Naive B cell (primary cell): ENCODE measurements at regions not wholly inside any gene's neighbourhood (a gene's known extent, or its start where the extent isn't known, plus 50 kb on each side); places are given as distances from the start of the nearest gene placed in this dataset.

Experiments used
- ATAC-seq, 2 donors: fragments of 150-1000 bp; cut with Tn5 transposase; 2 replicates each; pipeline ENCODE4 v1.10.0; 2021; ENCODE audit warnings: low read depth in 2 of 2, mild to moderate bottlenecking in 2 of 2, moderate library complexity in 2 of 2
- DNase-seq: peaks from one replicate; pipeline ENCODE4 v3.0.0; 2022
- H3K27ac Mint-ChIP-seq, 6 donors: one replicate each; pipeline ENCODE4 v1.8.0; 2020 to 2022; ENCODE audit warnings: mild to moderate bottlenecking in 6 of 6, mixed read lengths in 6 of 6, moderate library complexity in 5 of 6, inconsistent platforms in 2 of 6
- H3K27me3 Mint-ChIP-seq, 3 donors: one replicate each; pipeline ENCODE4 v1.8.0; 2021 to 2022; ENCODE audit warnings: mixed read lengths in 3 of 3, mild to moderate bottlenecking in 1 of 3
- H3K36me3 Mint-ChIP-seq, 2 donors: one replicate each; pipeline ENCODE4 v1.8.0; 2020 to 2022; ENCODE audit warnings: mixed read lengths in 2 of 2, inconsistent platforms in 1 of 2, mild to moderate bottlenecking in 1 of 2
- H3K4me1 Mint-ChIP-seq, 3 donors: one replicate each; pipeline ENCODE4 v1.8.0; 2020 to 2022; ENCODE audit warnings: mixed read lengths in 3 of 3, inconsistent platforms in 1 of 3, mild to moderate bottlenecking in 1 of 3, moderate library complexity in 1 of 3
- H3K4me3 Mint-ChIP-seq, 8 donors: one replicate each; pipeline ENCODE4 v1.8.0; 2020 to 2022; ENCODE audit warnings: mild to moderate bottlenecking in 8 of 8, mixed read lengths in 8 of 8, moderate library complexity in 8 of 8, inconsistent platforms in 2 of 8
- H3K9me3 Mint-ChIP-seq, 7 donors: one replicate each; pipeline ENCODE4 v1.8.0; 2020 to 2022; ENCODE audit warnings: mixed read lengths in 7 of 7, mild to moderate bottlenecking in 5 of 7, inconsistent platforms in 2 of 7, moderate library complexity in 1 of 7

DNA sequence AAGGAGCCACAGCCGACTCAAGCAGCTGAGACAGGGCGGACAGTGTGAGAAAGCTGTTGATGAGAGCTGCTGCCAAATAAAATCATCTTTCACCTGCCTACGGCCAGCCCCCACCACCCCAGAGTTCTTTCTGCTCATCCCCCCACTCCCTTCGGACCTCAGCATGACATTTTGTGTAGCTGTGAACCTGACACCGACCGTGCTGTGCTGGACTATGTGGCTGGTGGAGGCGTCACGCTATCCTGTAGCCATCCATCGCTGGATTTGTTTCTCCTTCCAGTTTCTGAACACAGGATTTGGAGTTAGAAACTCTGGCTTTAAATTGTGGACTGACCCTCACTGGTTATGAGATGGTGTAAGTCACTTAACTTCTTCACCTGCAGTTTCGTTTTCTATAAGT is 317.3 kb downstream of the DCDC2C start:
- no peak overlapping the region for H3K27ac Mint-ChIP-seq
- H3K27me3 Mint-ChIP-seq: no peaks in the 10 kb centered on the region
- ATAC-seq: no peak
- H3K36me3 Mint-ChIP-seq: no peaks in the 10 kb centered on the region
- H3K9me3 Mint-ChIP-seq: peaks cover 2 to 24% (median 10%) of the 10 kb centered on the region in 7 donors
- H3K4me3 Mint-ChIP-seq: no peak overlapping the region
- H3K4me1 Mint-ChIP-seq: no peaks in the 10 kb centered on the region
- no peak for DNase-seq

GRCh38 chr2:4024605-4025004 is 321.2 kb downstream of the DCDC2C start:
- Mint-ChIP-seq H3K4me3 (no peak overlapping the region), H3K27me3 (no peaks in the 10 kb centered on the region), H3K36me3 (no peaks in the 10 kb centered on the region), H3K27ac (no peak overlapping the region), H3K9me3 (peaks cover 2 to 12% (median 7%) of the 10 kb centered on the region in 7 donors), H3K4me1 (no peaks in the 10 kb centered on the region)
- ATAC-seq: no peak
- DNase-seq: no peak

DNA sequence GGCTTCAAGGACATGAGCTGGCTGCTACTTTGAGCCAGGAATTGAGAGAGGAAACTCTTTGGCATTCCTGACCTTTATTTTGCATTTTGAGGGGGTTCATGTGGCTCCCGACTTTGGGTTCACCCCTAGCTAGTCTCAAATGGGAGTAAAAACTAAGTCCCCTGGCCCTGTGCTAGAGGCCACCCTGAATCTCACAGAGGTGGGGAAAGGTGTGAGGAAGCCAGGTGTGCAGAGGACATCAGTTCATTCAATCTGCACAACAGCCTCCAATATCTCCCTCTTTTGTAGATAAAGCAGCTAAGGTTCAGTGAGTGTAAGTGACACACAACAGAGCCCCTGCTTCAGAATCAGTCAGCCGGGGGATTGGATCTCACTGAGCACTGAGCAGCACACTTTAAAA is 325.7 kb downstream of the DCDC2C start:
- ATAC-seq: no peak
- H3K9me3 Mint-ChIP-seq: peaks cover 0 to 9% (median 3%) of the 10 kb centered on the region in 7 donors
- DNase-seq: no peak
- H3K4me3 Mint-ChIP-seq: no peak overlapping the region
- H3K27ac Mint-ChIP-seq: no peak overlapping the region
- no peaks in the 10 kb centered on the region for H3K4me1 Mint-ChIP-seq
- no peaks in the 10 kb centered on the region for H3K27me3 Mint-ChIP-seq
- no peaks in the 10 kb centered on the region for H3K36me3 Mint-ChIP-seq

GRCh38 chr2:4039896-4040295 is 336.5 kb downstream of the DCDC2C start:
- Mint-ChIP-seq H3K9me3 (peaks cover 6 to 24% (median 9%) of the 10 kb centered on the region in 7 donors), H3K4me1 (no peaks in the 10 kb centered on the region), H3K4me3 (no peak overlapping the region), H3K27me3 (no peaks in the 10 kb centered on the region), H3K27ac (no peak overlapping the region), H3K36me3 (peaks cover 0 to 8% of the 10 kb centered on the region in 2 donors)
- ATAC-seq (no peak), DNase-seq (no peak)

- Mint-ChIP-seq H3K4me1 (no peaks in the 10 kb centered on the region), H3K27me3 (no peaks in the 10 kb centered on the region), H3K27ac (no peak overlapping the region), H3K36me3 (no peaks in the 10 kb centered on the region), H3K4me3 (no peak overlapping the region), H3K9me3 (peaks cover 0 to 2% (median 0%) of the 10 kb centered on the region in 7 donors)
- no peak for ATAC-seq
- DNase-seq: no peak
These were observed 344.9 kb downstream of the DCDC2C start for GRCh38 chr2:4047961-4048891.

GRCh38 chr2:4049463-4049862 is 346.1 kb downstream of the DCDC2C start:
- Mint-ChIP-seq H3K4me3 (no peak overlapping the region), H3K27me3 (no peaks in the 10 kb centered on the region), H3K36me3 (no peaks in the 10 kb centered on the region), H3K9me3 (peaks cover 0 to 2% (median 0%) of the 10 kb centered on the region in 7 donors), H3K4me1 (no peaks in the 10 kb centered on the region), H3K27ac (no peak overlapping the region)
- DNase-seq (no peak), ATAC-seq (no peak)

GRCh38 chr2:4053769-4054493 is 350.6 kb downstream of the DCDC2C start:
- Mint-ChIP-seq H3K9me3 (peaks cover 0 to 5% (median 0%) of the 10 kb centered on the region in 7 donors), H3K36me3 (no peaks in the 10 kb centered on the region), H3K27me3 (no peaks in the 10 kb centered on the region), H3K4me1 (no peaks in the 10 kb centered on the region), H3K4me3 (no peak overlapping the region), H3K27ac (no peak overlapping the region)
- no peak for ATAC-seq
- no peak for DNase-seq

DNA sequence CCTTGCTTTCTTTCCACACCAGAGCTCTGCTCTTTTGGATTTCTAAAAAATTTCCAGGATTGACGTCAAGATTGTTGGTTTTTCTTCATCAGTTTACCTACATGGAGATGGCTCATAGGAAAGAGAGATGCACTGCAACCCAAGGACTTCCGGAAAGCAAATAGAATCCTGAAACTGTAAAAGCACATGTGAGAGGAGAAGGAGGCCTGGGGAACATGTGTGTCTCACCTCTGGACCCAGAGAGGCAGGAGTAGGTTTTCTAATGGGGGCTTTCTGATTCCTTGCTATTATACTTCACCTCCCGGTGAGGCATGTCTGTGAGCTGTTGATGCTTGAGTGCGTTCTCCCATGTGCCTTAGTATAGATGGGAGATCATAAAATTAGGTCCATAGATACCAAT is 362.8 kb downstream of the DCDC2C start:
- no peaks in the 10 kb centered on the region for H3K27me3 Mint-ChIP-seq
- no peaks in the 10 kb centered on the region for H3K36me3 Mint-ChIP-seq
- ATAC-seq: no peak
- DNase-seq: no peak
- H3K4me1 Mint-ChIP-seq: peaks cover 0 to 3% (median 0%) of the 10 kb centered on the region in 3 donors
- H3K4me3 Mint-ChIP-seq: no peak overlapping the region
- H3K27ac Mint-ChIP-seq: no peak overlapping the region
- H3K9me3 Mint-ChIP-seq: peaks cover 0 to 4% (median 0%) of the 10 kb centered on the region in 7 donors

GRCh38 chr2:4073026-4073569 is 369.7 kb downstream of the DCDC2C start:
- Mint-ChIP-seq H3K27me3 (no peaks in the 10 kb centered on the region), H3K36me3 (no peaks in the 10 kb centered on the region), H3K9me3 (peaks cover 0 to 4% (median 2%) of the 10 kb centered on the region in 7 donors), H3K4me3 (no peak overlapping the region), H3K4me1 (no peaks in the 10 kb centered on the region), H3K27ac (no peak overlapping the region)
- DNase-seq (no peak), ATAC-seq (no peak)

DNA sequence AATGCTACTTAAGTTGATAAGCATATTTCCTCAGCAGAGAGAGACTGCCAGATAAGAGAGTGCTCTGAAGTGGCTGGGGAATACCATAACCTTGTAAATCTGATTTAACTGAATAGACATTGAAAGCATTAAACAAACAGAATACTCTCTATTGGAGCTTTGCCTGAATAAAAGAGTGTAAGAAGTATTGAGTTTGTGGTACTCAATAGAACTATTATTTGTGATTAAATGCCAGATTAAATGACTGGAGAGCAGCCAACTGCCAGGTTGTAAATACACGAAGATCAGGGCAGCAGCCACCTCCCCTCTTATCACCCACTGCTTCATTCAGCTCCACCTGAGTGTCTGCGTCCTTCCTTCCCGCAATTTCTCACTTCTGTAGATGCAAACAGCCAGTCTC is 373.6 kb downstream of the DCDC2C start:
- no peaks in the 10 kb centered on the region for H3K36me3 Mint-ChIP-seq
- no peaks in the 10 kb centered on the region for H3K4me1 Mint-ChIP-seq
- H3K27ac Mint-ChIP-seq: no peak overlapping the region
- peaks cover 0 to 17% (median 6%) of the 10 kb centered on the region in 7 donors for H3K9me3 Mint-ChIP-seq
- H3K4me3 Mint-ChIP-seq: no peak overlapping the region
- ATAC-seq (no peak), DNase-seq (no peak)
- H3K27me3 Mint-ChIP-seq: no peaks in the 10 kb centered on the region

GRCh38 chr2:4085186-4085585 is 381.8 kb downstream of the DCDC2C start:
- ATAC-seq (no peak), DNase-seq (no peak)
- Mint-ChIP-seq H3K4me3 (no peak overlapping the region), H3K4me1 (no peaks in the 10 kb centered on the region), H3K27ac (no peak overlapping the region), H3K9me3 (peaks cover 0 to 23% (median 8%) of the 10 kb centered on the region in 7 donors), H3K27me3 (no peaks in the 10 kb centered on the region), H3K36me3 (no peaks in the 10 kb centered on the region)

- Mint-ChIP-seq H3K36me3 (no peaks in the 10 kb centered on the region), H3K4me3 (no peak overlapping the region), H3K27ac (no peak overlapping the region), H3K9me3 (peaks cover 0 to 10% (median 3%) of the 10 kb centered on the region in 7 donors), H3K27me3 (no peaks in the 10 kb centered on the region), H3K4me1 (no peaks in the 10 kb centered on the region)
- no peak for ATAC-seq
- DNase-seq: no peak
These were observed 387.6 kb downstream of the DCDC2C start for GRCh38 chr2:4090668-4091630.

GRCh38 chr2:4091869-4092268 is 388.5 kb downstream of the DCDC2C start:
- DNase-seq (no peak), ATAC-seq (no peak)
- H3K4me1 Mint-ChIP-seq: no peaks in the 10 kb centered on the region
- H3K27me3 Mint-ChIP-seq: no peaks in the 10 kb centered on the region
- no peaks in the 10 kb centered on the region for H3K36me3 Mint-ChIP-seq
- no peak overlapping the region for H3K27ac Mint-ChIP-seq
- H3K9me3 Mint-ChIP-seq: peaks cover 0 to 10% (median 3%) of the 10 kb centered on the region in 7 donors
- H3K4me3 Mint-ChIP-seq: no peak overlapping the region
